Uterus (tissue), 3 donors: ENCODE measurements at regions not wholly inside any gene's neighbourhood (a gene's known extent, or its start where the extent isn't known, plus 50 kb on each side); places are given as distances from the start of the nearest gene placed in this dataset.

ENCODE experiments used
- DNase-seq, 2 donors: peaks; one replicate each; pipeline ENCODE4 v3.0.0-alpha.2; 2019 to 2020
- H3K27ac ChIP-seq, 2 donors: fragments of 200-600 bp; sonication (generic); 1 replicate in 1 of 2; 2 replicates in 1 of 2; pipeline ENCODE4 v1.5.1; 2016 to 2018
- H3K27me3 ChIP-seq, 2 donors: fragments of 200-600 bp; sonication (generic); one replicate each; pipeline ENCODE4 v1.5.1; 2018 to 2019; ENCODE audit warnings: control low read depth in 1 of 2
- H3K36me3 ChIP-seq, 2 donors: fragments of 200-600 bp; sonication (generic); one replicate each; pipeline ENCODE4 v1.5.1; 2019; ENCODE audit warnings: control low read depth in 1 of 2
- H3K4me1 ChIP-seq, 2 donors: fragments of 200-600 bp; sonication (generic); one replicate each; pipeline ENCODE4 v1.5.1; 2018 to 2019; ENCODE audit warnings: control low read depth in 1 of 2
- H3K4me3 ChIP-seq, 2 donors: fragments of 200-600 bp; sonication (generic); 1 replicate in 1 of 2; 2 replicates in 1 of 2; pipeline ENCODE4 v1.5.1; 2018 to 2019; ENCODE audit warnings: mild to moderate bottlenecking in 1 of 2
- H3K9me3 ChIP-seq, 2 donors: fragments of 200-600 bp; sonication (generic); one replicate each; pipeline ENCODE4 v1.5.1; 2019; ENCODE audit warnings: control low read depth in 1 of 2
- CTCF ChIP-seq, 4 experiments: fragments of 200-600 bp in 2 of 4; fragments of 450-650 bp in 2 of 4; sonication (generic) in 2 of 4; IDR thresholded peaks; one replicate each; pipeline ENCODE4 v1.5.1; 2016 to 2019; ENCODE audit warnings: antibody characterized with exemption in 4 of 4, mild to moderate bottlenecking in 2 of 4, moderate library complexity in 1 of 4
- POLR2A ChIP-seq, 2 donors: fragments of 450-650 bp; IDR thresholded peaks; one replicate each; pipeline ENCODE4 v1.6.1; 2016; ENCODE audit warnings: antibody characterized with exemption in 2 of 2, mild to moderate bottlenecking in 1 of 2, moderate library complexity in 1 of 2
- intact Hi-C: fragments of 100-400 bp; cut with DNase I; formaldehyde crosslinking; loops from one replicate; pipeline ENCODE4 v1.15.1; 2023; ENCODE audit warnings: low total_unique reads
- donor health status: DM: yes; HTN: yes; CAD: no.

- H3K36me3 ChIP-seq: no peaks in the 10 kb centered on the region
- H3K4me3 ChIP-seq: no peak overlapping the region
- H3K4me1 ChIP-seq: no peaks in the 10 kb centered on the region
- no peak for TF ChIP-seq POLR2A (IDR thresholded peaks at IDR 0.05)
- no peak for TF ChIP-seq CTCF (IDR thresholded peaks at IDR 0.05)
- intact Hi-C loops: no loop called here
- H3K27ac ChIP-seq: no peak overlapping the region
- no peaks in the 10 kb centered on the region for H3K27me3 ChIP-seq
- no peak for DNase-seq
- no peaks in the 10 kb centered on the region for H3K9me3 ChIP-seq
Observed at GRCh38 chr7:50923476-50923875, 140.8 kb upstream of the GRB10 start.

- no peaks in the 10 kb centered on the region for H3K27me3 ChIP-seq
- no peaks in the 10 kb centered on the region for H3K4me1 ChIP-seq
- intact Hi-C loops: no loop called here
- no peaks in the 10 kb centered on the region for H3K9me3 ChIP-seq
- no peaks in the 10 kb centered on the region for H3K36me3 ChIP-seq
- TF ChIP-seq POLR2A (IDR thresholded peaks at IDR 0.05): no peak
- TF ChIP-seq CTCF (IDR thresholded peaks at IDR 0.05): no peak
- no peak overlapping the region for H3K4me3 ChIP-seq
- no peak overlapping the region for H3K27ac ChIP-seq
- no peak for DNase-seq
Observed at GRCh38 chr7:50921114-50921813, 138.6 kb upstream of the GRB10 start.

- no peak for DNase-seq
- no peaks in the 10 kb centered on the region for H3K9me3 ChIP-seq
- H3K27ac ChIP-seq: no peak overlapping the region
- TF ChIP-seq POLR2A (IDR thresholded peaks at IDR 0.05) (no peak), CTCF (IDR thresholded peaks at IDR 0.05) (no peak)
- no peaks in the 10 kb centered on the region for H3K36me3 ChIP-seq
- no peak overlapping the region for H3K4me3 ChIP-seq
- H3K27me3 ChIP-seq: no peaks in the 10 kb centered on the region
- intact Hi-C loops: no loop called here
- H3K4me1 ChIP-seq: no peaks in the 10 kb centered on the region
Observed at GRCh38 chr7:50920031-50920635, 137.4 kb upstream of the GRB10 start.

GRCh38 chr7:50915621-50916020 lies 132.9 kb upstream of the GRB10 start:
- no peak overlapping the region for H3K27ac ChIP-seq
- H3K4me3 ChIP-seq: no peak overlapping the region
- no peaks in the 10 kb centered on the region for H3K27me3 ChIP-seq
- intact Hi-C loops: no loop called here
- DNase-seq: no peak
- H3K4me1 ChIP-seq: no peaks in the 10 kb centered on the region
- TF ChIP-seq CTCF (IDR thresholded peaks at IDR 0.05) (no peak), POLR2A (IDR thresholded peaks at IDR 0.05) (no peak)
- H3K9me3 ChIP-seq: no peaks in the 10 kb centered on the region
- H3K36me3 ChIP-seq: no peaks in the 10 kb centered on the region

- Histone ChIP-seq H3K9me3 (no peaks in the 10 kb centered on the region), H3K27ac (no peak overlapping the region), H3K27me3 (no peaks in the 10 kb centered on the region), H3K4me3 (no peak overlapping the region), H3K4me1 (no peaks in the 10 kb centered on the region), H3K36me3 (no peaks in the 10 kb centered on the region)
- TF ChIP-seq CTCF (IDR thresholded peaks at IDR 0.05) (no peak), POLR2A (IDR thresholded peaks at IDR 0.05) (no peak)
- intact Hi-C loops: no loop called here
- no peak for DNase-seq
Observed at GRCh38 chr7:50914460-50914859, 131.8 kb upstream of the GRB10 start.
